ENCODE measurements at regions not wholly inside any gene's neighbourhood (a gene's known extent, or its start where the extent isn't known, plus 50 kb on each side); places are given as distances from the start of the nearest gene placed in this dataset.

DNA sequence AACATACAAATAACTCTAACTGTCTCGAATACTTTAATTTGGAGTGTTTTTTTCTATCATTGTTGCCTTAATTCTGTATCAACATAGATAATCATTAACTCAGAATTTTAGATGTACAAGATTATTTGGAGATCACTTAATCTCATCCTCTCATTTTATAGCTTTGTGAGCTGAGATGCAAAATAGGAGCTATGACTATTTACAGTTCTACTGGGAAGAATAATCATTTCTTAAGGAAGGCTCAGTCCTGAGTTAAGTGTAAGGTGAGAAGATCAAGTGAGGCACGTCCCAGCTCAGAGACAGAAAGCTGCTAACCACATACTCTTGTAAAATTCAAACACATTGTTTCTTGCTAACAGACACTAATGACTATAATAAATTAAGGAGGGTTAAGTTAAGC lies 66.2 kb downstream of the CCDC54 start:
- DNase-seq (ENCODE audit: low read depth, low spot score) (no peak), FAIRE-seq (no peak)
- peaks cover 1 to 5% of the 10 kb centered on the region in 2 experiments for H3K27me3 ChIP-seq (ENCODE audit: control insufficient read depth in 2 of 2, insufficient read depth in 2 of 2, low read length in 2 of 2)
- CTCF ChIA-PET: interaction anchor here (1.1 to 1.9 kb wide), 3 partner anchors 13 to 22 kb away, joined by 3 to 4 read pairs (median 4); no protein-coding TSS in a partner anchor
- H3K9ac ChIP-seq (replicated peaks; ENCODE audit: extremely low read depth, insufficient read depth, low read length): no peak overlapping the region
- no TSS peak for BruUV-seq (replicated peaks)
- dilution Hi-C loops (cut with MboI; ENCODE audit: extremely low pct_ligation_motif_present, low sequenced_read_pairs) (no loop called here), intact Hi-C loops (cut with micrococcal nuclease) (no loop called here)
- no peak overlapping the region for H3K4me2 ChIP-seq (ENCODE audit: insufficient read depth, low read length)
- H2AFZ ChIP-seq (ENCODE audit: low read depth, low read length): no peak overlapping the region
- H3K4me1 ChIP-seq (ENCODE audit: control insufficient read depth, extremely low read depth, insufficient read depth, low read length): no peaks in the 10 kb centered on the region
- no peak overlapping the region for H3K4me3 ChIP-seq (replicated peaks in 1 of 3; ENCODE audit: insufficient read depth in 1 of 3, low read depth in 1 of 3, low read length in 3 of 3)
- H3K9me3 ChIP-seq (replicated peaks; ENCODE audit: control insufficient read depth, insufficient read depth, low read length): no peaks in the 10 kb centered on the region
- H4K20me1 ChIP-seq (replicated peaks; ENCODE audit: control insufficient read depth, extremely low read depth, insufficient read depth, low read length): no peaks in the 10 kb centered on the region
- no peaks in the 10 kb centered on the region for H3K79me2 ChIP-seq (ENCODE audit: control insufficient read depth, insufficient read depth, low read length)
- TF ChIP-seq MYC (IDR thresholded peaks at IDR 0.05; ENCODE audit: low read depth, low read length) (no peak), FOS (IDR thresholded peaks at IDR 0.05; ENCODE audit: borderline replicate concordance, insufficient read depth, low read length) (no peak), EZH2 (IDR thresholded peaks at IDR 0.05; ENCODE audit: borderline replicate concordance, low read depth, low read length, severe bottlenecking) (no peak), POLR2AphosphoS5 (IDR thresholded peaks at IDR 0.05; ENCODE audit: insufficient read depth, low read depth, low read length) (no peak), MAX (IDR thresholded peaks at IDR 0.05; ENCODE audit: insufficient read depth, insufficient read length) (no peak), POLR2A (IDR thresholded peaks at IDR 0.05; ENCODE audit: low read depth, low read length) (no peak), GATA2 (IDR thresholded peaks at IDR 0.05; ENCODE audit: insufficient read depth, insufficient read length, low read depth, low read length) (no peak), JUN (IDR thresholded peaks at IDR 0.05; ENCODE audit: borderline replicate concordance, insufficient read depth, insufficient read length, low read depth) (no peak)
- TF ChIP-seq, protein P1, sequence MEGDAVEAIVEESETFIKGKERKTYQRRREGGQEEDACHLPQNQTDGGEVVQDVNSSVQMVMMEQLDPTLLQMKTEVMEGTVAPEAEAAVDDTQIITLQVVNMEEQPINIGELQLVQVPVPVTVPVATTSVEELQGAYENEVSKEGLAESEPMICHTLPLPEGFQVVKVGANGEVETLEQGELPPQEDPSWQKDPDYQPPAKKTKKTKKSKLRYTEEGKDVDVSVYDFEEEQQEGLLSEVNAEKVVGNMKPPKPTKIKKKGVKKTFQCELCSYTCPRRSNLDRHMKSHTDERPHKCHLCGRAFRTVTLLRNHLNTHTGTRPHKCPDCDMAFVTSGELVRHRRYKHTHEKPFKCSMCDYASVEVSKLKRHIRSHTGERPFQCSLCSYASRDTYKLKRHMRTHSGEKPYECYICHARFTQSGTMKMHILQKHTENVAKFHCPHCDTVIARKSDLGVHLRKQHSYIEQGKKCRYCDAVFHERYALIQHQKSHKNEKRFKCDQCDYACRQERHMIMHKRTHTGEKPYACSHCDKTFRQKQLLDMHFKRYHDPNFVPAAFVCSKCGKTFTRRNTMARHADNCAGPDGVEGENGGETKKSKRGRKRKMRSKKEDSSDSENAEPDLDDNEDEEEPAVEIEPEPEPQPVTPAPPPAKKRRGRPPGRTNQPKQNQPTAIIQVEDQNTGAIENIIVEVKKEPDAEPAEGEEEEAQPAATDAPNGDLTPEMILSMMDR (IDR thresholded peaks at IDR 0.05; ENCODE audit: extremely low read depth in 1 of 2, insufficient read depth in 1 of 2, low read depth in 1 of 2, low read length in 2 of 2): no peak
- H3K9me1 ChIP-seq (replicated peaks; ENCODE audit: control insufficient read depth, extremely low read depth, insufficient read depth, low read length): no peaks in the 10 kb centered on the region
- H3K27ac ChIP-seq (ENCODE audit: insufficient read depth, low read depth, low read length): no peak overlapping the region
- no peaks in the 10 kb centered on the region for H3K36me3 ChIP-seq (ENCODE audit: control insufficient read depth in 2 of 2, extremely low read depth in 1 of 2, insufficient read depth in 2 of 2, low read length in 2 of 2)
- POLR2A ChIA-PET: no interaction called here

Data from endothelial cell of umbilical vein (primary cell).